ENCODE measurements at regions not wholly inside any gene's neighbourhood (a gene's known extent, or its start where the extent isn't known, plus 50 kb on each side); places are given as distances from the start of the nearest gene placed in this dataset.

GRCh38 chr18:77329651-77330050 lies 80.0 kb downstream of the GALR1 start:
- TF ChIP-seq CTCF (IDR thresholded peaks at IDR 0.05; ENCODE audit: low read depth, low read length), result no peak
- no peak for DNase-seq (ENCODE audit: low read depth, low spot score)
- in situ Hi-C loops (cut with HindIII; ENCODE audit: low sequenced_read_pairs), result no loop called here
- no peak overlapping the region for H3K4me3 ChIP-seq (ENCODE audit: low read depth, low read length)

DNA sequence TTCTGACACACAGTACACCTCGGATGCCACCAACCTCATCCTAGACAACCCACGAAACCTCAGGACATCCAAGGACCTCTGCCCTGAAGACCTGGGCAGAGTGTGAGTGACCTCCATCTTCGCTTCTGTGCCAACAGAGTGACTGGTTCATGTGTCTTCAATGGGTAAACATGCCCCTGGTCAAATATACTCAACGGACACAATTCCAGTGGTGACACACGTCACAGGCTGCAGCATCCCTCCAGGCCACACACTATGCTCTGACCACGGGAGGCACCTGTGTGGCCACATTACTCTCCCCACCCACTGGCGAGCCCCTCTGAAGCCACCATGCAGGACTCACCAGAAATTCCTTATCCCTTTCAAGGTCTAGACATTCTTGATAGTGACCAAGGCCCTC lies 85.2 kb downstream of the GALR1 start:
- in situ Hi-C loops (cut with HindIII; ENCODE audit: low sequenced_read_pairs), result no loop called here
- H3K4me3 ChIP-seq (ENCODE audit: low read depth, low read length), result no peak overlapping the region
- no peak for TF ChIP-seq CTCF (IDR thresholded peaks at IDR 0.05; ENCODE audit: low read depth, low read length)
- no peak for DNase-seq (ENCODE audit: low read depth, low spot score)

DNA sequence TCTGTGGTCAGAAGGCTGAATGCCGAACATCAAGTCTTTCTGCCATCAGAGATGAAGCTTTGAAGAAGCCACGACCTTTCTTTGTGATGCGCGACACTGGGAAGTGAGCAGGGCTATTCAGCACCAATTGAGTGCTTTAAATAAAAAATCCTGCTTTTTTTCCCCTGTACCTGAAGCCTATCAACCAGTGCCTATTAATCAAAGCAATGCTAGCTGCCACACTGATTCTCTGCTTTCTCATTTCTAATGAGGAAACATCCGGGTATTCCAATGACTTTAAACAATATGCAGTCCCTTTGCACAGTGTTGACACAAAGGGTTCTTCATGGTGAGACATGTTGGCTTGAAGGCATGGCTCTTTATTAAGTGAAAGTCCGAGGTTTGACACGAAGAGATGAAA lies 88.0 kb downstream of the GALR1 start:
- no peak for DNase-seq (ENCODE audit: low read depth, low spot score)
- no peak overlapping the region for H3K4me3 ChIP-seq (ENCODE audit: low read depth, low read length)
- no peak for TF ChIP-seq CTCF (IDR thresholded peaks at IDR 0.05; ENCODE audit: low read depth, low read length)
- in situ Hi-C loops (cut with HindIII; ENCODE audit: low sequenced_read_pairs), result no loop called here

DNA sequence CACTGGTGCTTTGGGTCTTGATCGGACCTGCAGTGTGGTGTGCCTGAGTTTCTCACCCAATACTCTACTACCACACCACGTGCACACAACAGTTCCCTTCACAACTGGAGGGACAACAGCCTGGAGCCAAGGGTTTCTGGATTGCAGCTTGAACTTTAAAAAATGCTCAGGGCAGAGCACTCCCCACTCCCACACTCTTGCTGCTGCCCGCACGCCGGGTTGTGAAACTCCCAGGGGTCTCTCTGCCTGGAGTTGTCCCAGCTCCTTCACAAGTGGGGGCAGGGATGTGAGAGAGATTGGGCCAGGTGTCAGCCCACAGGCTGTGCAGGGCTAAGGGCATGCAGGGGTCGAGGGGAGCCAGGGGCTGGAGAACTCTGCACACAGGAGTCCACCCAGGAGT lies 89.4 kb downstream of the GALR1 start:
- H3K4me3 ChIP-seq (ENCODE audit: low read depth, low read length), result no peak overlapping the region
- no peak for TF ChIP-seq CTCF (IDR thresholded peaks at IDR 0.05; ENCODE audit: low read depth, low read length)
- no peak for DNase-seq (ENCODE audit: low read depth, low spot score)
- in situ Hi-C loops (cut with HindIII; ENCODE audit: low sequenced_read_pairs), result no loop called here

DNA sequence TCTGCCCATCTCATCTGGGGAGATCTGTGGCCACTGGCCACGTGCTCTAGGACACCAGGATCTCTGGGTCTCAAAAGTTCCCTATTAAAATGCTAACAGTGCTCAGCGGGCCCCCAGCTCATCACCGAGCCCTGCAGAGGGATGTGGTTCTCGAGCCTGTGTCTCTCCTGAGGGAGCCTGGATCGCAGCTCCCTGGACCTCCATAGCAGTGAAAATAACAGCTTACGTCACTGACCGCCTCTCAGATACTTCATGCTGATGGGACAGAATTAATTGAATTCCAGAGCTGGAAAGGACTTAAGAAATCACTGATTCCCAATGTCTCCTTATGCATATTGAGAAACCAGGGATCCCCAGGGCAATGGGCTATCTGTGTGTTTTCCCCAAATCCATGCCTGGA lies 90.0 kb downstream of the GALR1 start:
- no peak for DNase-seq (ENCODE audit: low read depth, low spot score)
- no peak for TF ChIP-seq CTCF (IDR thresholded peaks at IDR 0.05; ENCODE audit: low read depth, low read length)
- in situ Hi-C loops (cut with HindIII; ENCODE audit: low sequenced_read_pairs), result no loop called here
- no peak overlapping the region for H3K4me3 ChIP-seq (ENCODE audit: low read depth, low read length)

GRCh38 chr18:77340815-77341214 lies 91.2 kb downstream of the GALR1 start:
- H3K4me3 ChIP-seq (ENCODE audit: low read depth, low read length), result no peak overlapping the region
- no peak for TF ChIP-seq CTCF (IDR thresholded peaks at IDR 0.05; ENCODE audit: low read depth, low read length)
- DNase-seq (ENCODE audit: low read depth, low spot score), result no peak
- in situ Hi-C loops (cut with HindIII; ENCODE audit: low sequenced_read_pairs), result no loop called here

Measured in astrocyte of the spinal cord (primary cell).